Stimulated activated CD4-positive, alpha-beta T cell treated with anti-CD3 and anti-CD28 coated beads, Interleukin-4, amount 100 ng/mL, for 24 hours (primary cell): ENCODE measurements at regions not wholly inside any gene's neighbourhood (a gene's known extent, or its start where the extent isn't known, plus 50 kb on each side); places are given as distances from the start of the nearest gene placed in this dataset.

Source experiments
- DNase-seq: peaks from one replicate; pipeline ENCODE4 v3.0.0-alpha.2; 2020

GRCh38 chr1:198906739-198907422, 268.0 kb downstream of the PTPRC start:
- DNase-seq = no peak

GRCh38 chr1:198907423-198907746, 268.5 kb downstream of the PTPRC start:
- no peak for DNase-seq

GRCh38 chr1:198908995-198909394, 270.2 kb downstream of the PTPRC start:
- DNase-seq = no peak

GRCh38 chr1:198909973-198910372, 271.1 kb downstream of the PTPRC start:
- no peak for DNase-seq

- no peak for DNase-seq
Measured at GRCh38 chr1:198910816-198911215, 272.0 kb downstream of the PTPRC start.

- no peak for DNase-seq
Measured at GRCh38 chr1:198912046-198912445, 273.2 kb downstream of the PTPRC start.

GRCh38 chr1:198913667-198914066, 274.8 kb downstream of the PTPRC start:
- no peak for DNase-seq

- DNase-seq = no peak
Measured at GRCh38 chr1:198915327-198916231, 276.7 kb downstream of the PTPRC start.

- DNase-seq = no peak
Measured at GRCh38 chr1:198917226-198917625, 278.4 kb downstream of the PTPRC start.

- DNase-seq = no peak
Measured at GRCh38 chr1:198918920-198919319, 280.1 kb downstream of the PTPRC start.

- peak; percentile 24 for DNase-seq
Measured at GRCh38 chr1:198919667-198920398, 281.0 kb downstream of the PTPRC start.

GRCh38 chr1:198922638-198923430, 284.0 kb downstream of the PTPRC start:
- no peak for DNase-seq

GRCh38 chr1:198923993-198924392, 285.2 kb downstream of the PTPRC start:
- no peak for DNase-seq

GRCh38 chr1:198925567-198925966, 286.7 kb downstream of the PTPRC start:
- no peak for DNase-seq

GRCh38 chr1:198927129-198927528, 288.3 kb downstream of the PTPRC start:
- no peak for DNase-seq

GRCh38 chr1:198929111-198929604, 290.3 kb downstream of the PTPRC start:
- DNase-seq = no peak

GRCh38 chr1:198929961-198930599, 291.2 kb downstream of the PTPRC start:
- no peak for DNase-seq

- DNase-seq = no peak
Measured at GRCh38 chr1:198932351-198932991, 293.6 kb downstream of the PTPRC start.

GRCh38 chr1:198933515-198934222, 294.8 kb downstream of the PTPRC start:
- DNase-seq = no peak

- DNase-seq = no peak
Measured at GRCh38 chr1:198934426-198934825, 295.6 kb downstream of the PTPRC start.

- peak; percentile 42 for DNase-seq
Measured at GRCh38 chr1:198934901-198935305, 296.1 kb downstream of the PTPRC start.
